ENCODE measurements at regions not wholly inside any gene's neighbourhood (a gene's known extent, or its start where the extent isn't known, plus 50 kb on each side); places are given as distances from the start of the nearest gene placed in this dataset.

DNA sequence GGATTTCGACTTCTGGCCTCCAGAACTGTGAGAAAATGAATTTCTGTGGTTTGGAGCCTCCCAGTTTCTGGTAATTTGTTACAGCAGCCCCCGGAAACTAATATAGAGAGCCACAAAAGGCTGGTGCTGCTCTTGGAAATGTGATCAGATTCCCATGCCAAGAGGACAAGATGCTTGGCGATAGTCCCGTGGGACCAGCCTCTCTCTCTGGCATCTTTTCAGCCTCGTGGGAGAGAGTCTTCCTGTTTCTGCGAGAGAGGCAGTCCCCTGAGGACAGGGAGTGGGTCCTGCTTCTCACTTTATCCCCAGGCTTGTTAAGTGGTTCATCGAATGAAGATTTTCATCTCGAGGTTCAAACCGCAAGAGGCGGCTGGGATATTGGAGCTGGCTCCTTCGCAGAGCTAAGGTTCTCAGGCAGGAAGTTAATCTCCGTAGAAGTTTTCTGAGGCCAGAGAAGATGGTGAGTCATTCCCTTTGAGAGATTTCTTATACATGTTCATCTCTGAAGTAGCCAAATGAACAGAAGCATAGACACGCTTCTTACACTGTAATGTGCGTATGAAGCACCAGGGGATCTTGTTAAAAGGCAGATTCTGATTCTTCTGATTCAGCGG, 211.6 kb upstream of the SDK2 start:
- TF ChIP-seq ZNF33B (CRISPR knock-in tag; IDR thresholded peaks at IDR 0.05) (no peak), CREM (IDR thresholded peaks at IDR 0.05) (no peak), CREM (CRISPR knock-in tag; IDR thresholded peaks at IDR 0.05) (no peak), CEBPB (IDR thresholded peaks at IDR 0.05; ENCODE audit: borderline replicate concordance, low read depth, low read length) (no peak), RAD21 (CRISPR knock-in tag; IDR thresholded peaks at IDR 0.05) (no peak)
- TF ChIP-seq, protein P1, sequence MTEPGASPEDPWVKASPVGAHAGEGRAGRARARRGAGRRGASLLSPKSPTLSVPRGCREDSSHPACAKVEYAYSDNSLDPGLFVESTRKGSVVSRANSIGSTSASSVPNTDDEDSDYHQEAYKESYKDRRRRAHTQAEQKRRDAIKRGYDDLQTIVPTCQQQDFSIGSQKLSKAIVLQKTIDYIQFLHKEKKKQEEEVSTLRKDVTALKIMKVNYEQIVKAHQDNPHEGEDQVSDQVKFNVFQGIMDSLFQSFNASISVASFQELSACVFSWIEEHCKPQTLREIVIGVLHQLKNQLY (CRISPR knock-in tag; IDR thresholded peaks at IDR 0.05): no peak

Data from HepG2 (cell line).